PC-3 (cell line): ENCODE measurements at regions not wholly inside any gene's neighbourhood (a gene's known extent, or its start where the extent isn't known, plus 50 kb on each side); places are given as distances from the start of the nearest gene placed in this dataset.

Experiments used
- CTCF ChIP-seq: fragments of 300-600 bp; sonication (generic); conservative IDR thresholded peaks from 2 replicates; pipeline ENCODE4 v1.5.1; 2017; ENCODE audit warnings: antibody characterized with exemption, low read depth, mild to moderate bottlenecking, low read length
- EZH2 ChIP-seq: fragments of 300-600 bp; sonication (generic); IDR thresholded peaks from one replicate; pipeline ENCODE4 v1.6.1; 2017; ENCODE audit warnings: antibody characterized with exemption, mild to moderate bottlenecking, low read length; ENCODE audit not compliant: unreplicated experiment

GRCh38 chr2:21451403-21451802, 327.6 kb downstream of the TDRD15 start:
- TF ChIP-seq CTCF (no peak), EZH2 (no peak)
